ENCODE measurements at regions not wholly inside any gene's neighbourhood (a gene's known extent, or its start where the extent isn't known, plus 50 kb on each side); places are given as distances from the start of the nearest gene placed in this dataset.

DNA sequence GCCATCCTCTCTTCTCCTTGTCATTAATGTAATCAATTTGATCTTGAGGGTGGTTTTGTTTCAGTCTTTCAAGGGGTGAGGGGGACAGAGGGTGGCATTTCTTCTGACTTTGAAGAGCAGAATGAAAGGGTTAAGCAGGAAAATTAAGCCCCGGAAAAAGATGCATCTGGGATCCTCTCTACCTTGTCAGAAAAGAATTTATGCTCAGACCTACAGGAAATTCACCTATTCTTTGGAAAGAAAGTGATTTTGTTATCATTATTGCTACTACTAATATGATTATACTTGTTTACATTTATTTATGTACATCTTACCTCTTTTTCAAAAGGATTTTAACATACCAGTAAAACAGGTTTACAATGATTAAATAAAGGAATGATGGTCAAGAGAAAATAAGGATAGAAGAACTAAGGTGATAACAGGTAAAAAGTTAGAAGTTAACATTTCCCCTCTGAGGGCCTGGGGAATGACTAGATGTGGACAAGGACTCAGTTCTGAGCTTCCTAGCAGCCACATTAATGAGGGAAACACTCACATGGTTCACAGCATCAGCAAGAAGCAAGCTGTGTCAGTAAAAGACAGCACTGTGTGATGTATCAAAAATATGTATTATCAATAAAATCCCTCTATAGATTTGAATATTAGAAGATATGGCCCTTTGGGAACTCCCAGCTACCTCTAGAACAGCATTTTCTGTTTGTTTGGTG is 151.4 kb downstream of the MYCN start:
- TF ChIP-seq MAX (IDR thresholded peaks at IDR 0.05; ENCODE audit: low read depth) (no peak), POLR2AphosphoS5 (IDR thresholded peaks at IDR 0.05; ENCODE audit: low read depth, low read length) (no peak), MEF2A (IDR thresholded peaks at IDR 0.05; ENCODE audit: borderline replicate concordance, low read depth) (no peak), CTCF (IDR thresholded peaks at IDR 0.05) (no peak), EZH2phosphoT487 (IDR thresholded peaks at IDR 0.05; ENCODE audit: borderline replicate concordance, low read depth) (no peak)
